K562 (cell line): ENCODE measurements at regions not wholly inside any gene's neighbourhood (a gene's known extent, or its start where the extent isn't known, plus 50 kb on each side); places are given as distances from the start of the nearest gene placed in this dataset.

Experiments
- ATAC-seq: fragments of 200-7000 bp; cut with Tn5 transposase; 3 replicates; pipeline ENCODE4 v1.9.1; 2020; ENCODE audit warnings: moderate library complexity
- BruUV-seq: library from RNA; stranded (reverse); fragments of 400-500 nt; replicated peaks from 2 replicates; lab custom pipeline; 2021; lab: Mats Ljungman, UMichigan
- CTCF ChIA-PET: fragments of 300-600 bp; formaldehyde crosslinking; extraction: SDS; loops from one replicate; lab custom pipeline; 2021; ENCODE audit warnings: low intra/inter-chr PET ratio; lab: Yijun Ruan, JAX
- POLR2A ChIA-PET: fragments of 300-600, 350-650 bp; sonication (Branson Sonifier 250); formaldehyde crosslinking; extraction: SDS; loops from one replicate; lab custom pipeline; 2021; ENCODE audit warnings: antibody characterized with exemption, inconsistent platforms; lab: Yijun Ruan, JAX
- DNase-seq, 4 experiments: peaks; one replicate each; pipeline versions ENCODE4 v3.0.0 to v3.0.0-alpha.2; 2011 to 2018; ENCODE audit warnings: low spot score in 3 of 4, mixed read lengths in 3 of 4; ENCODE audit errors: extremely low read depth in 1 of 4
- FAIRE-seq: peaks from 2 replicates; lab custom pipeline; 2011; peaks lifted over from hg19 to GRCh38; lab: Jason Lieb, UNC
- H2AFZ ChIP-seq: 2 replicates; pipeline ENCODE4 v1.6.0; 2011; ENCODE audit warnings: low read depth, low read length, control low read depth, inconsistent platforms
- H3K27ac ChIP-seq: fragments of 200-600 bp; 3 replicates; pipeline ENCODE4 v1.8.0; 2011; ENCODE audit warnings: low read depth, mild to moderate bottlenecking, control low read depth, inconsistent platforms, low read length, moderate library complexity, mixed read lengths; ENCODE audit errors: extremely low read depth
- H3K27me3 ChIP-seq, 2 experiments: fragments of 300-600 bp in 1 of 2; 2 replicates in 1 of 2; 3 replicates in 1 of 2; pipeline versions ENCODE4 v1.6.0 to v1.8.0; 2011; ENCODE audit warnings: inconsistent platforms in 2 of 2, low read length in 2 of 2, mild to moderate bottlenecking in 1 of 2, mixed read lengths in 1 of 2, moderate library complexity in 1 of 2; ENCODE audit not compliant: control insufficient read depth in 2 of 2, insufficient read depth in 2 of 2
- H3K36me3 ChIP-seq: fragments of 300-600 bp; 3 replicates; pipeline ENCODE4 v1.8.0; 2011; ENCODE audit warnings: mild to moderate bottlenecking, low read length, inconsistent platforms; ENCODE audit not compliant: control insufficient read depth, insufficient read depth
- H3K4me1 ChIP-seq, 2 experiments: fragments of 200-600 bp in 1 of 2; replicated peaks in 1 of 2; 2 replicates in 1 of 2; 3 replicates in 1 of 2; pipeline versions ENCODE4 v1.5.1 to v1.8.0; 2011; ENCODE audit warnings: inconsistent platforms in 2 of 2, low read length in 2 of 2, mild to moderate bottlenecking in 1 of 2, mixed read lengths in 1 of 2, moderate library complexity in 1 of 2; ENCODE audit not compliant: control insufficient read depth in 2 of 2, insufficient read depth in 2 of 2
- H3K4me2 ChIP-seq: 2 replicates; pipeline ENCODE4 v1.6.1; 2011; ENCODE audit warnings: low read length, control low read depth, inconsistent platforms, mixed read lengths; ENCODE audit not compliant: insufficient read depth
- H3K4me3 ChIP-seq: fragments of 200-600 bp; sonication (generic), shearing (Covaris generic); 2 replicates; pipeline ENCODE4 v1.5.1; 2016; ENCODE audit warnings: control low read depth, inconsistent platforms
- H3K79me2 ChIP-seq: fragments of 200-600 bp; 3 replicates; pipeline ENCODE4 v1.8.0; 2011; ENCODE audit warnings: low read length, inconsistent platforms; ENCODE audit not compliant: control insufficient read depth, insufficient read depth
- H3K9ac ChIP-seq, 2 experiments: 2 replicates each; pipeline versions ENCODE4 v1.6.0 to v1.6.1; 2011; ENCODE audit warnings: low read depth in 2 of 2, low read length in 2 of 2, control low read depth in 1 of 2, inconsistent platforms in 1 of 2, mild to moderate bottlenecking in 1 of 2, mixed read lengths in 1 of 2; ENCODE audit not compliant: insufficient read depth in 1 of 2
- H3K9me1 ChIP-seq: one replicate; pipeline ENCODE4 v1.6.0; 2011; ENCODE audit warnings: inconsistent platforms, mild to moderate bottlenecking, low read length, moderate library complexity; ENCODE audit not compliant: control insufficient read depth, insufficient read depth
- H3K9me3 ChIP-seq: replicated peaks from 2 replicates; pipeline ENCODE4 v1.5.1; 2011; ENCODE audit warnings: low read depth, low read length, inconsistent platforms; ENCODE audit not compliant: control insufficient read depth, insufficient read depth
- H4K20me1 ChIP-seq: replicated peaks from 2 replicates; pipeline ENCODE4 v1.6.1; 2011; ENCODE audit warnings: low read length, inconsistent platforms, mixed read lengths; ENCODE audit not compliant: control insufficient read depth, insufficient read depth
- CCNT2 ChIP-seq: IDR thresholded peaks from 2 replicates; pipeline ENCODE4 v1.6.1; 2011; ENCODE audit warnings: borderline replicate concordance, low read depth, mild to moderate bottlenecking, moderate library complexity, mixed read lengths, low read length; ENCODE audit not compliant: insufficient read length; ENCODE audit errors: extremely low read depth
- HES1 ChIP-seq: fragments of 450-650 bp; IDR thresholded peaks from 2 replicates; pipeline ENCODE4 v1.6.1; 2016; ENCODE audit warnings: low read depth, mild to moderate bottlenecking, moderate library complexity
- TOE1 ChIP-seq, 2 experiments: fragments of 450-650 bp in 1 of 2; sonication (generic) in 1 of 2; formaldehyde crosslinking in 1 of 2; IDR thresholded peaks; 2 replicates each; pipeline versions ENCODE4 v1.7.1 to v1.8.0; 2016 to 2022; ENCODE audit warnings: borderline replicate concordance in 2 of 2, mild to moderate bottlenecking in 2 of 2, antibody characterized with exemption in 1 of 2, inconsistent platforms in 1 of 2, low read depth in 1 of 2, missing genetic modification reagents in 1 of 2, moderate library complexity in 1 of 2
- TRIM25 ChIP-seq: fragments of 450-650 bp; IDR thresholded peaks from 2 replicates; pipeline ENCODE4 v1.7.0; 2016; ENCODE audit warnings: borderline replicate concordance
- ZBTB17 ChIP-seq: fragments of 450-650 bp; formaldehyde crosslinking; IDR thresholded peaks from 2 replicates; pipeline ENCODE4 v1.4.0; 2020; ENCODE audit warnings: mild to moderate bottlenecking
- ZBTB34 ChIP-seq: fragments of 250-450 bp; sonication (Bioruptor Pico); IDR thresholded peaks from 2 replicates; pipeline ENCODE4 v1.8.0; 2021; ENCODE audit warnings: mild to moderate bottlenecking, moderate library complexity
- ZKSCAN3 ChIP-seq: fragments of 250-450 bp; sonication (Bioruptor Pico); IDR thresholded peaks from 2 replicates; pipeline ENCODE4 v1.4.0; 2020
- ZNF408 ChIP-seq: fragments of 250-450 bp; sonication (Bioruptor Pico); IDR thresholded peaks from 2 replicates; pipeline ENCODE4 v1.4.0; 2020; ENCODE audit warnings: low read depth, mild to moderate bottlenecking, moderate library complexity
- ZNF449 ChIP-seq: fragments of 250-450 bp; sonication (Bioruptor Pico); IDR thresholded peaks from 2 replicates; pipeline ENCODE4 v1.8.0; 2022; ENCODE audit warnings: moderate library complexity, mild to moderate bottlenecking, inconsistent platforms
- WGBS: fragments of 100-300 bp; shearing (Covaris generic); methylation state at CpG from one replicate; pipeline ENCODE4 v1.1.6; 2016; ENCODE audit warnings: low coverage, mixed read lengths; ENCODE audit not compliant: insufficient coverage; ENCODE audit errors: missing lambda C conversion rate; 5-methylcytosine and 5-hydroxymethylcytosine counted together
- in situ Hi-C: fragments of 300-500 bp; cut with MboI; formaldehyde crosslinking; loops from 4 replicates; pipeline ENCODE4 v1.15.0; 2018; ENCODE audit warnings: inconsistent platforms, mixed read lengths
- intact Hi-C: fragments of 100-400 bp; cut with micrococcal nuclease; formaldehyde crosslinking; loops from 2 replicates; pipeline ENCODE4 v1.14.2; 2022
- TF ChIP-seq, protein P1 (sequence below): fragments of 250-450 bp; sonication (Bioruptor Pico); IDR thresholded peaks from 2 replicates; pipeline ENCODE4 v1.5.0; 2020; ENCODE audit warnings: mild to moderate bottlenecking

- intact Hi-C loops: no loop called here
- BruUV-seq: no TSS peak
- Histone ChIP-seq H3K36me3 (no peaks in the 10 kb centered on the region), H3K27ac (no peak overlapping the region), H3K4me2 (no peak overlapping the region)
- DNase-seq (no peak), FAIRE-seq (no peak)
- 0% methylated on average over 1 of the region's 1 CpG for WGBS
- in situ Hi-C loops: no loop called here
- POLR2A ChIA-PET: no interaction called here
- TF ChIP-seq ZBTB17 (CRISPR knock-in tag): no peak
- no peak for TF ChIP-seq ZNF449
- TF ChIP-seq HES1: no peak
- no peak for TF ChIP-seq ZNF408 (CRISPR knock-in tag)
- no peak for TF ChIP-seq ZKSCAN3
- TF ChIP-seq TRIM25: no peak
- no peak for TF ChIP-seq ZBTB34
- TF ChIP-seq, protein P1, sequence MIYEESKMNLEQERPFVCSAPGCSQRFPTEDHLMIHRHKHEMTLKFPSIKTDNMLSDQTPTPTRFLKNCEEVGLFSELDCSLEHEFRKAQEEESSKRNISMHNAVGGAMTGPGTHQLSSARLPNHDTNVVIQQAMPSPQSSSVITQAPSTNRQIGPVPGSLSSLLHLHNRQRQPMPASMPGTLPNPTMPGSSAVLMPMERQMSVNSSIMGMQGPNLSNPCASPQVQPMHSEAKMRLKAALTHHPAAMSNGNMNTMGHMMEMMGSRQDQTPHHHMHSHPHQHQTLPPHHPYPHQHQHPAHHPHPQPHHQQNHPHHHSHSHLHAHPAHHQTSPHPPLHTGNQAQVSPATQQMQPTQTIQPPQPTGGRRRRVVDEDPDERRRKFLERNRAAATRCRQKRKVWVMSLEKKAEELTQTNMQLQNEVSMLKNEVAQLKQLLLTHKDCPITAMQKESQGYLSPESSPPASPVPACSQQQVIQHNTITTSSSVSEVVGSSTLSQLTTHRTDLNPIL (CRISPR knock-in tag): no peak
- TF ChIP-seq TOE1 (IDR thresholded peaks at IDR 0.05; ENCODE audit: borderline replicate concordance): no peak
- no peak for TF ChIP-seq TOE1 (CRISPR knock-in tag; IDR thresholded peaks at IDR 0.05; ENCODE audit: borderline replicate concordance, low read depth)
- no peak for TF ChIP-seq CCNT2
- TF ChIP-seq, all 486 proteins: peak for 0
- ATAC-seq: no peak
- Histone ChIP-seq H3K79me2 (no peaks in the 10 kb centered on the region), H2AFZ (no peak overlapping the region), H3K4me1 (no peaks in the 10 kb centered on the region), H3K9ac (no peak overlapping the region), H3K9me3 (no peaks in the 10 kb centered on the region), H3K4me3 (no peak overlapping the region), H4K20me1 (no peaks in the 10 kb centered on the region), H3K27me3 (no peaks in the 10 kb centered on the region), H3K9me1 (no peaks in the 10 kb centered on the region)
- CTCF ChIA-PET: no interaction called here
These were observed 707.1 kb downstream of the EFNA5 start for GRCh38 chr5:106963630-106964029.
